ENCODE measurements at regions not wholly inside any gene's neighbourhood (a gene's known extent, or its start where the extent isn't known, plus 50 kb on each side); places are given as distances from the start of the nearest gene placed in this dataset.

GRCh38 chr9:88077071-88077617, 61.1 kb downstream of the SPATA31C2 start:
- ATAC-seq (no peak), DNase-seq (ENCODE audit: low spot score) (no peak)

DNA sequence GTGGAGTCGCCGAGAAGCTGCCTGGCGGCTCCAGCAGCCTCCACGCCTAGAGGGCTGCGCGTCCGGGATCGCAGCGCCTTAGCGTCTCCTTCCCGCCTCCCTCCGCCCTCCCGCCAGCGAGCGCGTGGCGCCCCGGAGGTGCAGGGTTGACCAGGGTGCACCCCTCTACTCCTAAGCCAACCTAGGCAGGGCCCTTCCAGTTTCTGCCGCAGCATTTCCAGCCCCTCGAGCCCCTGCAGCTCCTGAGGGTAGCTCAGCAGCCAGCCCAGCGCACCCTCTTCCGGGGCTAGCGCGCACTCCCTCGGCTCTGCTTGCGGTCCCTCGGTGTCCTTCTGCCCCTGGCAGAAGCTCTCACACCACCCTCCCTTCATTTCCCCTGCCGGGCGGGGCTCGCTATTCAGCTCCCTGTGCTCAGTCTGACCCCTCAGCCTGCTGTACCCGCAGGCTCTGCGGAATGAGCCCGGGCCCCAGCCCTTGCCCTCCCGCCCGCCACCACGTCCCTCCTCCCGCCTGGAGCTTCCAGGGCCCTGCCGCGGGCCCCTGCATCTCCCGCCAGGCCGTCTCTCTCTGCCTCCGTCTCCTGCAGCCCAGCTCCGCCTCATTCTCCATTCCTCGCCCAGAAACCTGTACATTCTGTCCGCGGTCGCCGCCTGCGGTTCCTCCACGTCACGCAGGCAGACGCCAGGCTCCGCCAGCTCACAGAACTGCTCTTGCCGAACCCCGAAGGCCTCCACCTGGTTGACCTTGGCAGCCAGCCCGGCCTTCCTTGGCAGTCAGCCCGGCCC, 61.8 kb downstream of the SPATA31C2 start:
- ATAC-seq (peak; percentile 90), DNase-seq (ENCODE audit: low spot score) (peak; percentile 94)

DNA sequence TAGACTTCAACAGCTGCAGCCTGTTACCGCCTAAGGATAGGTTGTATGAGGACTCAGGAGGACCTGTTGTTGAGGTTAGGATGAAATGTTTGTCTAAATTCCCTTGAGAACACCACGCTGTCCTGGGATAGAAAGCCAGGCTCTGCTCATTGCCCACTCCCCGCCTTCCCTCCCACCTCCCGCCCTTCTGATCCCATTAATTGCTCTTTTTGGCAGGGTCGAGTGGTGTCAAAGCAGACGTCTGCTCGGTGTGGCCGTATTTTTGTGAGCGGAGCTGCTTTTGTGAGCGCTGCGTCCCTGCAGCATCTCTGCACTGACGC, 62.3 kb downstream of the SPATA31C2 start:
- peak; percentile 4 for ATAC-seq
- no peak for DNase-seq (ENCODE audit: low spot score)

- DNase-seq (ENCODE audit: low spot score) = no peak
- no peak for ATAC-seq
Observed at GRCh38 chr9:88075506-88075905, 62.8 kb downstream of the SPATA31C2 start.

- ATAC-seq (no peak), DNase-seq (ENCODE audit: low spot score) (no peak)
Observed at GRCh38 chr9:88074931-88075330, 63.3 kb downstream of the SPATA31C2 start.

GRCh38 chr9:88072831-88073375, 65.4 kb downstream of the SPATA31C2 start:
- no peak for DNase-seq (ENCODE audit: low spot score)
- ATAC-seq = no peak

DNA sequence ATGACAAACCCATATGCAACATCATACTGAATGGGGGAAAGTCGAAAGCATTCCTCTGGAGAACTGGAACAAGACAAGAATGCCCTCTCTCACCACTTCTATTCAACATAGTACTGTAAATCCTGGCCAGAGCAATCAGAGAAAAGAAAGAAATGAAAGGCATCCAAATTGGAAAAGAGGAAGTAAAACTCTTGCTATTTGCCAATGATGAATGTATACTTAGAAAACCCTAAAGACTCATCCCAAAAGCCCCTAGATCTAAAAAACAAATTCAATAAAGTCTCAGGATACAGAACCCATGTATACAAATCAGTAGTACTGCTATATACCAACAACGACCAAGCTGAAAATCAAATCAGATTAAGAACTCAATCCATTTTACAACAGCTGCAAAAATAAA, 66.9 kb downstream of the SPATA31C2 start:
- ATAC-seq (no peak), DNase-seq (ENCODE audit: low spot score) (no peak)

DNA sequence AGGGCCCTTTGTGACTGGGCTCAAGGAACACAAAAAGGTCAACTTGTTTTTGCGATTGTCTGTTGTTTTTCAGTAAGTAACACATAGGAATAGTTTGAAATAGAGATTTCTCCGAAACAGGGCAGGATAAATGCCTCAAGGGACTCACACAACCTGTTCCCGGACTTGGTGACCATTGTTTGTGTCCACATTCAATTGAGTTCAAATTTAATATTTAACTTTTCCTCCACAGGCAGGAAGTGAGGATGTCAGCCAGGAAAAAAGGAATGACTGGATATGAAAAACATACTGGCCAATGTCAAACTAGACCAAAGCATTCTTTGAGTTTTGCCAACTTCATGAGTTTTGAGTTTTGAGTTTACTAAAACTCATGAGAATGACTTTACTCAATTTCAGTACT, 72.7 kb downstream of the SPATA31C2 start:
- ATAC-seq (peak; percentile 68), DNase-seq (ENCODE audit: low spot score) (no peak)

DNA sequence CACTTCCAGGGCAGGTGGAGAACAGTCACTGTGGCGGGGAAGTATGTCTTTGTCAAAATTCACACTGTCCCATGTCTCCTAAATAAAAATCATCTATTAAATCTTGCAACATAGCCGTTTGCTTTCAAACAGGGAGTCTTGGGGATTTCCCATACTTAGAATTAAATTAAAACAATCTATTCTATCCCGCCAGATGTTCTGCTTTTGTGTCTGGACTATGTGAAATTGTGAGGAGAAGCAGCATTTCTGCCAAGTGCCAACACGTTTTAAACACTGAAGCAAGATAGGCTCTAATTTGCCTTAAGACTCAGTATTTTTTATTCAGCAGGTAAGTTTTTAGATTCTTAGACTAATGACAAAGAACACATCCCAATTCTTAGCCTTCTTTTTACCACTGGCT, 73.7 kb downstream of the SPATA31C2 start:
- DNase-seq (ENCODE audit: low spot score) = no peak
- no peak for ATAC-seq

GRCh38 chr9:88060746-88061145, 77.5 kb downstream of the SPATA31C2 start:
- ATAC-seq = no peak
- DNase-seq (ENCODE audit: low spot score) = no peak

DNA sequence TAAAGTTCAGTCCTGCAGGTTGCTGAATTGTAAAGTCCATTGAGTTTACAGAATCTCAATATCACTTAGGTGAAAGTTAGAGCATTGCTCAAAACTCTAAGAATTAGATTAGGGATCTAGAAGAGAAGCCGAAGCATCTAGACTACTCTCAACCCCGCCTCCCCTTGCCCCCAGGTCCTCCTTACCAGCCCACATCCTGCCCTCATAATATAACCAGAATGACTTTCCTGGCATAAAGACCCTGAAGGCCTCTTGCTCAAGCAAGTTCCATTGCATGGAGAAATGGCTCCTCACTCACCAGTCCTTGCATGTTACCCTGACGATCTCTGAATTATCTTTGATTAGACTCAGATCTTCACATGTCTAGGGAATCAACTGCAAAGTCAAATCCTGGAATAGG, 78.8 kb downstream of the SPATA31C2 start:
- ATAC-seq (no peak), DNase-seq (ENCODE audit: low spot score) (no peak)

GRCh38 chr9:88056876-88057275, 81.4 kb downstream of the SPATA31C2 start:
- ATAC-seq (no peak), DNase-seq (ENCODE audit: low spot score) (no peak)

GRCh38 chr9:88053856-88054501, 79.6 kb upstream of the CDK20 start:
- ATAC-seq (peak; percentile 34), DNase-seq (ENCODE audit: low spot score) (no peak)

GRCh38 chr9:88052321-88052965, 78.1 kb upstream of the CDK20 start:
- DNase-seq (ENCODE audit: low spot score) (no peak), ATAC-seq (no peak)

GRCh38 chr9:88051138-88051537, 76.8 kb upstream of the CDK20 start:
- ATAC-seq = no peak
- no peak for DNase-seq (ENCODE audit: low spot score)

GRCh38 chr9:88049677-88050307, 75.5 kb upstream of the CDK20 start:
- no peak for ATAC-seq
- DNase-seq (ENCODE audit: low spot score) = no peak

DNA sequence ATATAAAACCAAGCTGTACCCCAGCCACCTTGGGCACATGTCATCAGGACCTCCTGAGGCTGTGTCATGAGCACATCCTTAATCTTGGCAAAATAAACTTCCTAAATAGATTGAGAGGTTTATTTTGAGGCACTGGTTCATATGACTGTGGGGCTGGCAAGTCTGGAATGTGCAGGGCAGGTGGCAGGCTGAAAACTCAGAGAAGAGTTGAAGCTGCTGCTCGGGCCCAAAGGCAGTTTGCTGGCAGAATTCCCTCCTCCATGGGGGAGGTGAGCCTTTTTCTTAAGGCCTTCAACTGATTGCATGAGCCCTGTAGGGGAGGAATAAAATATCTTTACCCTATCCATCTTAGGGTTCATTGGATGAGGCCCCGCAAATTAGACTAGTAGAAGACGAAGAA, 72.2 kb upstream of the CDK20 start:
- DNase-seq (ENCODE audit: low spot score) (no peak), ATAC-seq (no peak)

GRCh38 chr9:88045686-88046085, 71.4 kb upstream of the CDK20 start:
- no peak for DNase-seq (ENCODE audit: low spot score)
- no peak for ATAC-seq

GRCh38 chr9:88044200-88044599, 69.9 kb upstream of the CDK20 start:
- no peak for ATAC-seq
- no peak for DNase-seq (ENCODE audit: low spot score)

GRCh38 chr9:88043647-88044046, 69.3 kb upstream of the CDK20 start:
- ATAC-seq (no peak), DNase-seq (ENCODE audit: low spot score) (no peak)

GRCh38 chr9:88041447-88041846, 67.1 kb upstream of the CDK20 start:
- ATAC-seq (peak; percentile 45), DNase-seq (ENCODE audit: low spot score) (no peak)

All from left lobe of liver (tissue), 2 donors.